ENCODE measurements at regions not wholly inside any gene's neighbourhood (a gene's known extent, or its start where the extent isn't known, plus 50 kb on each side); places are given as distances from the start of the nearest gene placed in this dataset.

- H3K27me3 Mint-ChIP-seq (ENCODE audit: insufficient read depth, unreplicated experiment), result peaks cover 3% of the 10 kb centered on the region
- ChIA-PET CTCF (no interaction called here), POLR2A (no interaction called here)
- H3K9me3 Mint-ChIP-seq (ENCODE audit: unreplicated experiment), result no peaks in the 10 kb centered on the region
- Histone ChIP-seq H3K27me3 (replicated peaks; ENCODE audit: control insufficient read depth, insufficient read depth, low read length) (no peaks in the 10 kb centered on the region), H3K36me3 (ENCODE audit: control insufficient read depth, insufficient read depth, low read length) (no peaks in the 10 kb centered on the region), H3K9me3 (no peaks in the 10 kb centered on the region), H3K4me3 (ENCODE audit: low read depth, low read length) (no peak overlapping the region), H3K4me1 (no peaks in the 10 kb centered on the region)
- TF ChIP-seq CTCF (IDR thresholded peaks at IDR 0.05; ENCODE audit: insufficient read depth in 1 of 2, low read depth in 1 of 2, low read length in 1 of 2, severe bottlenecking in 1 of 2, unreplicated experiment in 1 of 2), result no peak
- H3K36me3 Mint-ChIP-seq (ENCODE audit: insufficient read depth, unreplicated experiment), result no peaks in the 10 kb centered on the region
- H3K4me3 Mint-ChIP-seq (ENCODE audit: unreplicated experiment), result no peak overlapping the region
- no peak for DNase-seq
- no peaks in the 10 kb centered on the region for H3K4me1 Mint-ChIP-seq (ENCODE audit: low read depth, unreplicated experiment)
- no TSS peak for BruUV-seq (replicated peaks)
- no peak overlapping the region for H3K27ac Mint-ChIP-seq (ENCODE audit: unreplicated experiment)
- intact Hi-C loops (cut with micrococcal nuclease; ENCODE audit: unreplicated experiment), result no loop called here
These were observed 371.4 kb upstream of the CNTN4 start for GRCh38 chr3:1727242-1727641.

GRCh38 chr3:1728510-1728909 lies 370.2 kb upstream of the CNTN4 start:
- no peaks in the 10 kb centered on the region for H3K36me3 ChIP-seq (ENCODE audit: control insufficient read depth, insufficient read depth, low read length)
- no TSS peak for BruUV-seq (replicated peaks)
- intact Hi-C loops (cut with micrococcal nuclease; ENCODE audit: unreplicated experiment), result no loop called here
- TF ChIP-seq CTCF (IDR thresholded peaks at IDR 0.05; ENCODE audit: insufficient read depth in 1 of 2, low read depth in 1 of 2, low read length in 1 of 2, severe bottlenecking in 1 of 2, unreplicated experiment in 1 of 2), result no peak
- Mint-ChIP-seq H3K4me1 (ENCODE audit: low read depth, unreplicated experiment) (no peaks in the 10 kb centered on the region), H3K27ac (ENCODE audit: unreplicated experiment) (no peak overlapping the region), H3K27me3 (ENCODE audit: insufficient read depth, unreplicated experiment) (peaks cover 3% of the 10 kb centered on the region), H3K9me3 (ENCODE audit: unreplicated experiment) (no peaks in the 10 kb centered on the region), H3K36me3 (ENCODE audit: insufficient read depth, unreplicated experiment) (no peaks in the 10 kb centered on the region), H3K4me3 (ENCODE audit: unreplicated experiment) (no peak overlapping the region)
- DNase-seq, result no peak
- no peaks in the 10 kb centered on the region for H3K27me3 ChIP-seq (replicated peaks; ENCODE audit: control insufficient read depth, insufficient read depth, low read length)
- H3K4me3 ChIP-seq (ENCODE audit: low read depth, low read length), result no peak overlapping the region
- POLR2A ChIA-PET, result no interaction called here
- CTCF ChIA-PET, result no interaction called here
- H3K4me1 ChIP-seq, result no peaks in the 10 kb centered on the region
- no peaks in the 10 kb centered on the region for H3K9me3 ChIP-seq

GRCh38 chr3:1734494-1735122 lies 364.1 kb upstream of the CNTN4 start:
- Histone ChIP-seq H3K4me1 (no peaks in the 10 kb centered on the region), H3K4me3 (ENCODE audit: low read depth, low read length) (no peak overlapping the region), H3K27me3 (replicated peaks; ENCODE audit: control insufficient read depth, insufficient read depth, low read length) (no peaks in the 10 kb centered on the region), H3K9me3 (no peaks in the 10 kb centered on the region), H3K36me3 (ENCODE audit: control insufficient read depth, insufficient read depth, low read length) (no peaks in the 10 kb centered on the region)
- Mint-ChIP-seq H3K4me1 (ENCODE audit: low read depth, unreplicated experiment) (no peaks in the 10 kb centered on the region), H3K4me3 (ENCODE audit: unreplicated experiment) (no peak overlapping the region), H3K27me3 (ENCODE audit: insufficient read depth, unreplicated experiment) (peaks cover 3% of the 10 kb centered on the region), H3K9me3 (ENCODE audit: unreplicated experiment) (no peaks in the 10 kb centered on the region), H3K36me3 (ENCODE audit: insufficient read depth, unreplicated experiment) (no peaks in the 10 kb centered on the region), H3K27ac (ENCODE audit: unreplicated experiment) (no peak overlapping the region)
- ChIA-PET CTCF (no interaction called here), POLR2A (no interaction called here)
- no TSS peak for BruUV-seq (replicated peaks)
- no peak for DNase-seq
- intact Hi-C loops (cut with micrococcal nuclease; ENCODE audit: unreplicated experiment), result no loop called here
- TF ChIP-seq CTCF (IDR thresholded peaks at IDR 0.05; ENCODE audit: insufficient read depth in 1 of 2, low read depth in 1 of 2, low read length in 1 of 2, severe bottlenecking in 1 of 2, unreplicated experiment in 1 of 2), result no peak
